H9 (cell line): ENCODE measurements at regions not wholly inside any gene's neighbourhood (a gene's known extent, or its start where the extent isn't known, plus 50 kb on each side); places are given as distances from the start of the nearest gene placed in this dataset.

ENCODE experiments used
- DNase-seq: peaks from one replicate; pipeline ENCODE4 v3.0.0-alpha.2; 2017
- H2AFZ ChIP-seq: one replicate; pipeline ENCODE4 v1.6.1; 2013; ENCODE audit warnings: mild to moderate bottlenecking, low read length, control low read depth, moderate library complexity
- H2AK5ac ChIP-seq: 2 replicates; pipeline ENCODE4 v1.6.1; 2013; ENCODE audit warnings: low read length, control low read depth, mixed read lengths; ENCODE audit not compliant: insufficient read length
- H2BK120ac ChIP-seq: one replicate; pipeline ENCODE4 v1.6.1; 2013; ENCODE audit warnings: low read depth, mild to moderate bottlenecking, low read length, control low read depth, inconsistent platforms; ENCODE audit not compliant: poor library complexity, severe bottlenecking
- H2BK12ac ChIP-seq: 2 replicates; pipeline ENCODE4 v1.6.1; 2013; ENCODE audit warnings: low read length, control low read depth, mixed read lengths, low read depth; ENCODE audit not compliant: insufficient read length
- H2BK15ac ChIP-seq: 2 replicates; pipeline ENCODE4 v1.6.1; 2013; ENCODE audit warnings: low read depth, low read length, control low read depth
- H2BK20ac ChIP-seq: one replicate; pipeline ENCODE4 v1.6.1; 2013; ENCODE audit warnings: low read depth, mild to moderate bottlenecking, low read length, control low read depth, inconsistent platforms; ENCODE audit not compliant: poor library complexity, severe bottlenecking
- H2BK5ac ChIP-seq: 2 replicates; pipeline ENCODE4 v1.6.1; 2013; ENCODE audit warnings: low read length, control low read depth, mixed read lengths; ENCODE audit not compliant: insufficient read length
- H3K14ac ChIP-seq: 2 replicates; pipeline ENCODE4 v1.6.1; 2013; ENCODE audit warnings: low read length, control low read depth; ENCODE audit not compliant: insufficient read depth
- H3K18ac ChIP-seq: 2 replicates; pipeline ENCODE4 v1.6.1; 2013; ENCODE audit warnings: low read depth, mild to moderate bottlenecking, mixed read lengths, low read length, control low read depth; ENCODE audit not compliant: insufficient read length
- H3K23ac ChIP-seq: 2 replicates; pipeline ENCODE4 v1.6.1; 2013; ENCODE audit warnings: low read length, control low read depth, mixed read lengths, low read depth; ENCODE audit not compliant: insufficient read length
- H3K23me2 ChIP-seq: 2 replicates; pipeline ENCODE4 v1.6.1; 2013; ENCODE audit warnings: low read depth, mild to moderate bottlenecking, mixed read lengths, low read length, control low read depth; ENCODE audit not compliant: insufficient read length, poor library complexity, severe bottlenecking
- H3K27ac ChIP-seq: 2 replicates; pipeline ENCODE4 v1.5.1; 2013; ENCODE audit warnings: low read length, control low read depth, mixed read lengths, low read depth; ENCODE audit not compliant: insufficient read length
- H3K27me3 ChIP-seq: 2 replicates; pipeline ENCODE4 v1.6.1; 2013; ENCODE audit warnings: low read length, control low read depth, inconsistent platforms; ENCODE audit not compliant: insufficient read depth
- H3K4ac ChIP-seq: 2 replicates; pipeline ENCODE4 v1.6.1; 2013; ENCODE audit warnings: low read depth, mild to moderate bottlenecking, control low read depth, inconsistent platforms, low read length, moderate library complexity
- H3K4me1 ChIP-seq: 2 replicates; pipeline ENCODE4 v1.6.1; 2013; ENCODE audit warnings: low read length, control low read depth, inconsistent platforms; ENCODE audit not compliant: insufficient read depth
- H3K4me2 ChIP-seq: 2 replicates; pipeline ENCODE4 v1.6.1; 2013; ENCODE audit warnings: low read length, control low read depth, mixed read lengths; ENCODE audit not compliant: insufficient read length, insufficient read depth
- H3K56ac ChIP-seq: 2 replicates; pipeline ENCODE4 v1.6.1; 2013; ENCODE audit warnings: low read depth, mild to moderate bottlenecking, mixed read lengths, low read length, control low read depth; ENCODE audit not compliant: insufficient read length
- H3K79me1 ChIP-seq: 2 replicates; pipeline ENCODE4 v1.6.1; 2013; ENCODE audit warnings: low read depth, mild to moderate bottlenecking, moderate library complexity, low read length, control low read depth, inconsistent platforms; ENCODE audit not compliant: insufficient read depth, poor library complexity, severe bottlenecking
- H3K79me2 ChIP-seq: 2 replicates; pipeline ENCODE4 v1.6.1; 2013; ENCODE audit warnings: low read length, control low read depth, inconsistent platforms; ENCODE audit not compliant: insufficient read depth
- H3K9ac ChIP-seq: 2 replicates; pipeline ENCODE4 v1.6.1; 2013; ENCODE audit warnings: low read length, control low read depth, mixed read lengths; ENCODE audit not compliant: insufficient read length; ENCODE audit errors: extremely low read depth
- H3K9me3 ChIP-seq: one replicate; pipeline ENCODE4 v1.6.1; 2013; ENCODE audit warnings: low read depth, low read length, inconsistent platforms; ENCODE audit not compliant: control insufficient read depth
- H3T11ph ChIP-seq: one replicate; pipeline ENCODE4 v1.6.1; 2013; ENCODE audit warnings: mild to moderate bottlenecking, low read length, control low read depth, inconsistent platforms
- H4K20me1 ChIP-seq: one replicate; pipeline ENCODE4 v1.6.1; 2013; ENCODE audit not compliant: control insufficient read depth, insufficient read length, insufficient read depth
- H4K5ac ChIP-seq: 2 replicates; pipeline ENCODE4 v1.6.1; 2013; ENCODE audit warnings: low read depth, mild to moderate bottlenecking, mixed read lengths, low read length, control low read depth; ENCODE audit not compliant: insufficient read length
- H4K8ac ChIP-seq: replicated peaks from 2 replicates; pipeline ENCODE4 v1.6.1; 2013; ENCODE audit warnings: low read length, control low read depth, mixed read lengths, low read depth; ENCODE audit not compliant: insufficient read length
- H4K91ac ChIP-seq: 2 replicates; pipeline ENCODE4 v1.6.1; 2013; ENCODE audit warnings: low read depth, mild to moderate bottlenecking, moderate library complexity, mixed read lengths, low read length, control low read depth; ENCODE audit not compliant: insufficient read length
- H3K27ac Mint-ChIP-seq, 3 experiments: 2 replicates in 2 of 3; 3 replicates in 1 of 3; pipeline ENCODE4 v1.8.0; 2020 to 2021; ENCODE audit warnings: mixed read lengths in 3 of 3, mild to moderate bottlenecking in 1 of 3, moderate library complexity in 1 of 3
- H3K27me3 Mint-ChIP-seq: 2 replicates; pipeline ENCODE4 v1.8.0; 2021; ENCODE audit warnings: low read depth, mild to moderate bottlenecking, moderate library complexity, mixed read lengths
- H3K36me3 Mint-ChIP-seq, 3 experiments: 2 replicates in 2 of 3; 3 replicates in 1 of 3; pipeline ENCODE4 v1.8.0; 2020 to 2021; ENCODE audit warnings: low read depth in 3 of 3, mixed read lengths in 3 of 3; ENCODE audit not compliant: insufficient read depth in 1 of 3
- H3K4me1 Mint-ChIP-seq, 2 experiments: 2 replicates each; pipeline ENCODE4 v1.8.0; 2020; ENCODE audit warnings: mixed read lengths in 2 of 2
- H3K4me3 Mint-ChIP-seq, 2 experiments: 2 replicates in 1 of 2; 3 replicates in 1 of 2; pipeline ENCODE4 v1.8.0; 2020 to 2021; ENCODE audit warnings: mild to moderate bottlenecking in 2 of 2, mixed read lengths in 2 of 2, moderate library complexity in 1 of 2
- H3K9me3 Mint-ChIP-seq, 2 experiments: 2 replicates in 1 of 2; 3 replicates in 1 of 2; pipeline ENCODE4 v1.8.0; 2020; ENCODE audit warnings: mild to moderate bottlenecking in 2 of 2, mixed read lengths in 2 of 2, moderate library complexity in 1 of 2
- WGBS: extraction: QIAGEN DNeasy Blood & Tissue Kit; methylation state at CpG from one replicate; pipeline ENCODE4 v1.1.7; 2013; ENCODE audit warnings: missing lambda C conversion rate, low lambda C conversion rate, mixed read lengths; ENCODE audit not compliant: insufficient read length; ENCODE audit errors: extremely low coverage; 5-methylcytosine and 5-hydroxymethylcytosine counted together
- TF ChIP-seq, protein P1 (sequence below): fragments of 200-600 bp; sonication (generic); conservative IDR thresholded peaks from 3 replicates; pipeline ENCODE4 v1.8.0; 2021; ENCODE audit warnings: antibody characterized with exemption, mild to moderate bottlenecking

DNA sequence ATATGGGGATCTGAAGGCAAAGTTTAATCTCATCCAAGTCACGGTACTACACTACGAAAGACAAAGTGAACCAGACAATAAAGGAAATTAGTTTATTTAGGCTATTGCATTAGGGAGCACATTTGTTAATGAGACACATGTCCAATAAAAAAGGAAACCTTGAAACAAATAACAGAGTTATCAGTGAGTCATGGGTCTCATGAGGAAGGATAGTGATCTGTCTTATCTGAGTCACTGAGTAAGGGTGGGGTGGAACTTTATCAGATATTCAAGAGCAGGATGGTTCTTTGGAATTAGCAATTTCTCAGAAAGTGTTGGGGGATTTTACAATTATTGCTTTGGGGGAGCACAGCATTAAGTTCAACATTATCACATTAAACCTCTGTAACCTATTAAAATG lies 188.9 kb upstream of the IL1RAPL1 start:
- Histone ChIP-seq H3K23me2 (no peaks in the 10 kb centered on the region), H3K9ac (no peak overlapping the region), H3K23ac (no peak overlapping the region), H3T11ph (no peak overlapping the region), H3K79me2 (no peaks in the 10 kb centered on the region), H3K4me1 (no peaks in the 10 kb centered on the region), H3K27me3 (no peaks in the 10 kb centered on the region), H4K91ac (no peak overlapping the region), H4K8ac (no peak overlapping the region), H3K9me3 (no peaks in the 10 kb centered on the region), H2BK15ac (no peak overlapping the region), H3K27ac (no peak overlapping the region), H3K56ac (no peak overlapping the region), H3K4ac (no peak overlapping the region), H4K20me1 (no peaks in the 10 kb centered on the region), H3K18ac (no peak overlapping the region), H3K79me1 (no peaks in the 10 kb centered on the region), H4K5ac (no peak overlapping the region), H2BK120ac (no peak overlapping the region), H3K4me2 (no peak overlapping the region), H2BK12ac (no peak overlapping the region), H2AK5ac (no peak overlapping the region), H2BK20ac (no peak overlapping the region), H2BK5ac (no peak overlapping the region), H3K14ac (no peak overlapping the region), H2AFZ (no peak overlapping the region)
- DNase-seq: no peak
- Mint-ChIP-seq H3K36me3 (no peaks in the 10 kb centered on the region), H3K4me3 (no peak overlapping the region), H3K4me1 (peaks cover 0 to 4% of the 10 kb centered on the region in 2 experiments; a peak in 1 of 4 replicates), H3K27me3 (no peaks in the 10 kb centered on the region; the same call in 1 of the 2 replicates), H3K9me3 (peaks cover 3 to 53% of the 10 kb centered on the region in 2 experiments; a peak in 4 of 5 replicates), H3K27ac (no peak overlapping the region)
- no CpG with 5 or more reads among the region's 2 CpGs for WGBS
- TF ChIP-seq, protein P1, sequence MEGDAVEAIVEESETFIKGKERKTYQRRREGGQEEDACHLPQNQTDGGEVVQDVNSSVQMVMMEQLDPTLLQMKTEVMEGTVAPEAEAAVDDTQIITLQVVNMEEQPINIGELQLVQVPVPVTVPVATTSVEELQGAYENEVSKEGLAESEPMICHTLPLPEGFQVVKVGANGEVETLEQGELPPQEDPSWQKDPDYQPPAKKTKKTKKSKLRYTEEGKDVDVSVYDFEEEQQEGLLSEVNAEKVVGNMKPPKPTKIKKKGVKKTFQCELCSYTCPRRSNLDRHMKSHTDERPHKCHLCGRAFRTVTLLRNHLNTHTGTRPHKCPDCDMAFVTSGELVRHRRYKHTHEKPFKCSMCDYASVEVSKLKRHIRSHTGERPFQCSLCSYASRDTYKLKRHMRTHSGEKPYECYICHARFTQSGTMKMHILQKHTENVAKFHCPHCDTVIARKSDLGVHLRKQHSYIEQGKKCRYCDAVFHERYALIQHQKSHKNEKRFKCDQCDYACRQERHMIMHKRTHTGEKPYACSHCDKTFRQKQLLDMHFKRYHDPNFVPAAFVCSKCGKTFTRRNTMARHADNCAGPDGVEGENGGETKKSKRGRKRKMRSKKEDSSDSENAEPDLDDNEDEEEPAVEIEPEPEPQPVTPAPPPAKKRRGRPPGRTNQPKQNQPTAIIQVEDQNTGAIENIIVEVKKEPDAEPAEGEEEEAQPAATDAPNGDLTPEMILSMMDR: no peak
